GM21381 (cell line): ENCODE measurements at regions not wholly inside any gene's neighbourhood (a gene's known extent, or its start where the extent isn't known, plus 50 kb on each side); places are given as distances from the start of the nearest gene placed in this dataset.

Source experiments
- ATAC-seq: cut with Tn5 transposase; IDR thresholded peaks from one replicate; pipeline ENCODE4 v1.9.1; 2021; ENCODE audit warnings: mild to moderate bottlenecking, moderate library complexity; ENCODE audit not compliant: unreplicated experiment

- ATAC-seq, result no peak
Observed at GRCh38 chr5:135236228-135236907, 162.7 kb downstream of the MACROH2A1 start.

GRCh38 chr5:135235551-135236227 lies 163.3 kb downstream of the MACROH2A1 start:
- ATAC-seq, result no peak

GRCh38 chr5:135234666-135235401 lies 164.2 kb downstream of the MACROH2A1 start:
- no peak for ATAC-seq

- no peak for ATAC-seq
Observed at GRCh38 chr5:135234242-135234641, 164.8 kb downstream of the MACROH2A1 start.

- ATAC-seq, result no peak
Observed at GRCh38 chr5:135233477-135233876, 165.6 kb downstream of the MACROH2A1 start.

GRCh38 chr5:135232958-135233357 lies 166.1 kb downstream of the MACROH2A1 start:
- ATAC-seq, result no peak

GRCh38 chr5:135231289-135231688 lies 167.7 kb downstream of the MACROH2A1 start:
- ATAC-seq, result no peak

GRCh38 chr5:135230251-135230925 lies 168.6 kb downstream of the MACROH2A1 start:
- ATAC-seq, result no peak

GRCh38 chr5:135229679-135230132 lies 169.3 kb downstream of the MACROH2A1 start:
- no peak for ATAC-seq

GRCh38 chr5:135229122-135229521 lies 169.9 kb downstream of the MACROH2A1 start:
- no peak for ATAC-seq

- no peak for ATAC-seq
Observed at GRCh38 chr5:135228222-135228621, 170.8 kb downstream of the MACROH2A1 start.

- no peak for ATAC-seq
Observed at GRCh38 chr5:135227064-135228022, 171.7 kb downstream of the MACROH2A1 start.

- no peak for ATAC-seq
Observed at GRCh38 chr5:135225856-135226560, 173.0 kb downstream of the MACROH2A1 start.

- no peak for ATAC-seq
Observed at GRCh38 chr5:135223891-135224625, 175.0 kb downstream of the MACROH2A1 start.

- ATAC-seq, result no peak
Observed at GRCh38 chr5:135223404-135223803, 175.6 kb downstream of the MACROH2A1 start.

GRCh38 chr5:135222771-135223170 lies 176.3 kb downstream of the MACROH2A1 start:
- no peak for ATAC-seq

- ATAC-seq, result no peak
Observed at GRCh38 chr5:135222171-135222681, 176.8 kb downstream of the MACROH2A1 start.

- ATAC-seq, result no peak
Observed at GRCh38 chr5:135221696-135222095, 177.3 kb downstream of the MACROH2A1 start.

GRCh38 chr5:135221187-135221473 lies 177.9 kb downstream of the MACROH2A1 start:
- no peak for ATAC-seq
